ENCODE measurements at regions not wholly inside any gene's neighbourhood (a gene's known extent, or its start where the extent isn't known, plus 50 kb on each side); places are given as distances from the start of the nearest gene placed in this dataset.

- TF ChIP-seq REST (IDR thresholded peaks at IDR 0.05; ENCODE audit: insufficient read depth in 1 of 2, low read depth in 2 of 2, low read length in 2 of 2) (no peak), FOXP2 (optimal IDR thresholded peaks at IDR 0.05; ENCODE audit: borderline replicate concordance, extremely low read depth, extremely low read length, insufficient read depth) (no peak), TAF1 (IDR thresholded peaks at IDR 0.05; ENCODE audit: borderline replicate concordance, insufficient read depth, low read length) (no peak)
Measured at GRCh38 chr5:98349251-98349989, 424.0 kb upstream of the RGMB start.

GRCh38 chr5:98349990-98350365 lies 423.5 kb upstream of the RGMB start:
- TF ChIP-seq FOXP2 (optimal IDR thresholded peaks at IDR 0.05; ENCODE audit: borderline replicate concordance, extremely low read depth, extremely low read length, insufficient read depth): no peak
- no peak for TF ChIP-seq TAF1 (IDR thresholded peaks at IDR 0.05; ENCODE audit: borderline replicate concordance, insufficient read depth, low read length)
- no peak for TF ChIP-seq REST (IDR thresholded peaks at IDR 0.05; ENCODE audit: insufficient read depth in 1 of 2, low read depth in 2 of 2, low read length in 2 of 2)
- no peak for TF ChIP-seq POLR2AphosphoS5 (IDR thresholded peaks at IDR 0.05; ENCODE audit: low read depth, low read length)
- no peak for TF ChIP-seq SIN3A (IDR thresholded peaks at IDR 0.05; ENCODE audit: borderline replicate concordance, insufficient read depth, low read length)

GRCh38 chr5:98354922-98355321 lies 418.5 kb upstream of the RGMB start:
- TF ChIP-seq SIN3A (IDR thresholded peaks at IDR 0.05; ENCODE audit: borderline replicate concordance, insufficient read depth, low read length) (no peak), FOXP2 (optimal IDR thresholded peaks at IDR 0.05; ENCODE audit: borderline replicate concordance, extremely low read depth, extremely low read length, insufficient read depth) (no peak), REST (IDR thresholded peaks at IDR 0.05; ENCODE audit: insufficient read depth in 1 of 2, low read depth in 2 of 2, low read length in 2 of 2) (no peak), TAF1 (IDR thresholded peaks at IDR 0.05; ENCODE audit: borderline replicate concordance, insufficient read depth, low read length) (no peak), POLR2AphosphoS5 (IDR thresholded peaks at IDR 0.05; ENCODE audit: low read depth, low read length) (no peak)

GRCh38 chr5:98360548-98360947 lies 412.9 kb upstream of the RGMB start:
- no peak for TF ChIP-seq REST (IDR thresholded peaks at IDR 0.05; ENCODE audit: insufficient read depth in 1 of 2, low read depth in 2 of 2, low read length in 2 of 2)
- no peak for TF ChIP-seq SIN3A (IDR thresholded peaks at IDR 0.05; ENCODE audit: borderline replicate concordance, insufficient read depth, low read length)
- no peak for TF ChIP-seq TAF1 (IDR thresholded peaks at IDR 0.05; ENCODE audit: borderline replicate concordance, insufficient read depth, low read length)
- no peak for TF ChIP-seq POLR2AphosphoS5 (IDR thresholded peaks at IDR 0.05; ENCODE audit: low read depth, low read length)
- no peak for TF ChIP-seq FOXP2 (optimal IDR thresholded peaks at IDR 0.05; ENCODE audit: borderline replicate concordance, extremely low read depth, extremely low read length, insufficient read depth)
